Thoracic aorta (tissue), 2 donors: ENCODE measurements at regions not wholly inside any gene's neighbourhood (a gene's known extent, or its start where the extent isn't known, plus 50 kb on each side); places are given as distances from the start of the nearest gene placed in this dataset.

Source experiments
- ATAC-seq: fragments of 150-250 bp; one replicate; pipeline ENCODE4 v1.8.0; 2017; ENCODE audit warnings: low read depth; ENCODE audit not compliant: insufficient number of reproducible peaks, low FRiP score
- DNase-seq: peaks from one replicate; pipeline ENCODE4 v3.0.0-alpha.2; 2020; ENCODE audit warnings: low spot score
- H3K27ac ChIP-seq, 2 donors: fragments of 200-600 bp; sonication (generic); 1 replicate in 1 of 2; 2 replicates in 1 of 2; pipeline ENCODE4 v1.5.1; 2016; ENCODE audit warnings: mild to moderate bottlenecking in 2 of 2, moderate library complexity in 2 of 2
- H3K27me3 ChIP-seq: fragments of 200-600 bp; sonication (generic); replicated peaks from 2 replicates; pipeline ENCODE4 v1.6.0; 2016; ENCODE audit warnings: mild to moderate bottlenecking; ENCODE audit not compliant: insufficient read depth
- H3K36me3 ChIP-seq: fragments of 200-600 bp; sonication (generic); one replicate; pipeline ENCODE4 v1.5.1; 2016
- H3K4me1 ChIP-seq, 2 donors: fragments of 200-600 bp; sonication (generic); 1 replicate in 1 of 2; 2 replicates in 1 of 2; pipeline versions ENCODE4 v1.5.1 to v1.6.0; 2016; ENCODE audit warnings: low read depth in 2 of 2, mild to moderate bottlenecking in 1 of 2; ENCODE audit not compliant: control insufficient read depth in 1 of 2
- H3K4me3 ChIP-seq: fragments of 200-600 bp; sonication (generic); 2 replicates; pipeline ENCODE4 v1.5.1; 2016; ENCODE audit warnings: mild to moderate bottlenecking
- H3K9me3 ChIP-seq: fragments of 200-600 bp; sonication (generic); 2 replicates; pipeline ENCODE4 v1.5.1; 2016
- CTCF ChIP-seq: fragments of 200-600 bp; sonication (generic); IDR thresholded peaks from one replicate; pipeline ENCODE4 v1.5.1; 2019; ENCODE audit warnings: antibody characterized with exemption

- no peaks in the 10 kb centered on the region for H3K4me1 ChIP-seq
- no peak for TF ChIP-seq CTCF
- no peak overlapping the region for H3K4me3 ChIP-seq
- no peak overlapping the region for H3K27ac ChIP-seq
- DNase-seq (no peak), ATAC-seq (no peak)
- no peaks in the 10 kb centered on the region for H3K9me3 ChIP-seq
- no peaks in the 10 kb centered on the region for H3K27me3 ChIP-seq
- H3K36me3 ChIP-seq = no peaks in the 10 kb centered on the region
Observed at GRCh38 chr9:73446306-73446705, 294.6 kb downstream of the ANXA1 start.

GRCh38 chr9:73451003-73451402, 299.3 kb downstream of the ANXA1 start:
- Histone ChIP-seq H3K4me3 (no peak overlapping the region), H3K27me3 (no peaks in the 10 kb centered on the region), H3K9me3 (no peaks in the 10 kb centered on the region), H3K27ac (no peak overlapping the region), H3K4me1 (no peaks in the 10 kb centered on the region), H3K36me3 (no peaks in the 10 kb centered on the region)
- no peak for TF ChIP-seq CTCF
- no peak for ATAC-seq
- no peak for DNase-seq

GRCh38 chr9:73459817-73460216, 308.2 kb downstream of the ANXA1 start:
- H3K27ac ChIP-seq = no peak overlapping the region
- H3K36me3 ChIP-seq = no peaks in the 10 kb centered on the region
- no peaks in the 10 kb centered on the region for H3K27me3 ChIP-seq
- DNase-seq (no peak), ATAC-seq (no peak)
- H3K4me1 ChIP-seq = no peaks in the 10 kb centered on the region
- no peak for TF ChIP-seq CTCF
- H3K9me3 ChIP-seq = no peaks in the 10 kb centered on the region
- no peak overlapping the region for H3K4me3 ChIP-seq

- no peak for ATAC-seq
- Histone ChIP-seq H3K9me3 (no peaks in the 10 kb centered on the region), H3K36me3 (no peaks in the 10 kb centered on the region), H3K27me3 (no peaks in the 10 kb centered on the region), H3K27ac (no peak overlapping the region), H3K4me1 (no peaks in the 10 kb centered on the region), H3K4me3 (no peak overlapping the region)
- no peak for DNase-seq
- TF ChIP-seq CTCF = no peak
Observed at GRCh38 chr9:73468716-73469115, 317.1 kb downstream of the ANXA1 start.

GRCh38 chr9:73470766-73471165, 319.1 kb downstream of the ANXA1 start:
- no peaks in the 10 kb centered on the region for H3K4me1 ChIP-seq
- ATAC-seq = no peak
- H3K9me3 ChIP-seq = no peaks in the 10 kb centered on the region
- no peak overlapping the region for H3K4me3 ChIP-seq
- H3K36me3 ChIP-seq = no peaks in the 10 kb centered on the region
- no peak for TF ChIP-seq CTCF
- H3K27me3 ChIP-seq = no peaks in the 10 kb centered on the region
- no peak overlapping the region for H3K27ac ChIP-seq
- DNase-seq = no peak
